ENCODE measurements at regions not wholly inside any gene's neighbourhood (a gene's known extent, or its start where the extent isn't known, plus 50 kb on each side); places are given as distances from the start of the nearest gene placed in this dataset.

DNA sequence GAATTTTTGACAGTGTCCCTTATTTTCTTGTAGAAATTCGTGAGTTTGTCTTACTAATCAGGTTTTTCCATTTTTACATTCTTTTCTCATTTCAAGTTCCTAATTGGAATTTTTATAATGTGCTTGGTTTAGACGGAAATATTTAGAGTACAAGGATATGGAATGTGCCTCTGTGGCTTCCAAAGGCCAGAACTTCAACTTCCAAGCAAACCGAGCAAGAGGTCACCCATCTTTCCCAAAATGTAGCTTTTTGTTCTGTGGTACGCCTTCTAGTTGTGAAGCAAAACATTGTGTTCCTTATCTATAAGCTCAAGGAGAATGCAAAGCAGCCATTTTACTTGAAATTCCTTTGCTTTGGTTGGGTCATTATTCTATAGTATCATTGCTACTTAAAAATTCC is 212.8 kb upstream of the PACRGL start:
- H3K4me3 Mint-ChIP-seq (ENCODE audit: low read depth), result no peak overlapping the region
- peaks cover 10% of the 10 kb centered on the region for H3K4me1 Mint-ChIP-seq (ENCODE audit: low read depth)
- TF ChIP-seq, protein P1, sequence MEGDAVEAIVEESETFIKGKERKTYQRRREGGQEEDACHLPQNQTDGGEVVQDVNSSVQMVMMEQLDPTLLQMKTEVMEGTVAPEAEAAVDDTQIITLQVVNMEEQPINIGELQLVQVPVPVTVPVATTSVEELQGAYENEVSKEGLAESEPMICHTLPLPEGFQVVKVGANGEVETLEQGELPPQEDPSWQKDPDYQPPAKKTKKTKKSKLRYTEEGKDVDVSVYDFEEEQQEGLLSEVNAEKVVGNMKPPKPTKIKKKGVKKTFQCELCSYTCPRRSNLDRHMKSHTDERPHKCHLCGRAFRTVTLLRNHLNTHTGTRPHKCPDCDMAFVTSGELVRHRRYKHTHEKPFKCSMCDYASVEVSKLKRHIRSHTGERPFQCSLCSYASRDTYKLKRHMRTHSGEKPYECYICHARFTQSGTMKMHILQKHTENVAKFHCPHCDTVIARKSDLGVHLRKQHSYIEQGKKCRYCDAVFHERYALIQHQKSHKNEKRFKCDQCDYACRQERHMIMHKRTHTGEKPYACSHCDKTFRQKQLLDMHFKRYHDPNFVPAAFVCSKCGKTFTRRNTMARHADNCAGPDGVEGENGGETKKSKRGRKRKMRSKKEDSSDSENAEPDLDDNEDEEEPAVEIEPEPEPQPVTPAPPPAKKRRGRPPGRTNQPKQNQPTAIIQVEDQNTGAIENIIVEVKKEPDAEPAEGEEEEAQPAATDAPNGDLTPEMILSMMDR (IDR thresholded peaks at IDR 0.05; ENCODE audit: unreplicated experiment), result no peak
- no peaks in the 10 kb centered on the region for H3K27me3 Mint-ChIP-seq
- H3K9me3 Mint-ChIP-seq (ENCODE audit: low read depth), result no peaks in the 10 kb centered on the region
- DNase-seq (ENCODE audit: low spot score, unreplicated experiment), result no peak
- peaks cover 1% of the 10 kb centered on the region for H3K36me3 Mint-ChIP-seq (ENCODE audit: insufficient read depth)
- H3K27ac Mint-ChIP-seq, result no peak overlapping the region

DNA sequence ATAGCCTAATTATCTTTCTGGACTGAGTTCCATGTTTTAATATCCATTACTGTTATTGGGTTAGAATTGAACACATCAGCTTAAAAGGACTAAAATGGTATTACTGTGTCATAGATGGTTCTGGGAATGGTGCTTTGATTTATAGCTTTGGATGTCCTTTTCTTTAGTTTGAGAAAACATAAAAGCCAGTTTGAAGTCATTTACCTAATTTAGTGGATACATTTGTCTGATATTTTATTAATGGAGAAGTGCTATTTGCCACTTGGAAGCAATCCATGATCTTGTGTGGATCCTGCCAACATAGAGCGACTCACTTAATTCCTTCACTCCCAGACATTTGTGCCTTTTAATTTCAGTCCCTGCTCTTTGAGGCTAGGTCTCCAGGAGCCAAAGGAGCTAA is 212.4 kb upstream of the PACRGL start:
- Mint-ChIP-seq H3K36me3 (ENCODE audit: insufficient read depth) (peaks cover 1% of the 10 kb centered on the region), H3K4me1 (ENCODE audit: low read depth) (peaks cover 10% of the 10 kb centered on the region), H3K4me3 (ENCODE audit: low read depth) (no peak overlapping the region), H3K9me3 (ENCODE audit: low read depth) (no peaks in the 10 kb centered on the region), H3K27ac (no peak overlapping the region), H3K27me3 (no peaks in the 10 kb centered on the region)
- TF ChIP-seq, protein P1 (IDR thresholded peaks at IDR 0.05; ENCODE audit: unreplicated experiment), result no peak
- DNase-seq (ENCODE audit: low spot score, unreplicated experiment), result no peak

DNA sequence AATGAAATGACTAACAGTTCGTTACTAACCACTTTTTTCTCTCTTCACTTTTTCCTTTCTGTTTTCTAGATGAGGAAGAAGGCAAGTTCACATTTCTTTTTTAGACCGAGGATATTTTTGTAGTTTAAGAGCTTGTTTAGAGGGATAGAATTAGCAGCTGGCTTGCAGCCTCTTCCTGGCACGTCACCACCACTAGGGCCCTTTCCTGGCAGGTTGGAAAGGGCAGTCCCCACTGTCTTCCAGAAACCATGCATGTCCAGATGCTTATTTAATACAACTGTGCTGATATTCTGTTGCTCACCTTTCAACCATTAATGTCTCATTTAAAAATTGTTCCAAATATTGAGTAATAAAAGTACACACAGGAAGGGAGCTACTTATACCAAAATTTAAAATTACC is 209.5 kb upstream of the PACRGL start:
- Mint-ChIP-seq H3K4me1 (ENCODE audit: low read depth) (peaks cover 26% of the 10 kb centered on the region), H3K27ac (no peak overlapping the region), H3K27me3 (no peaks in the 10 kb centered on the region), H3K9me3 (ENCODE audit: low read depth) (peaks cover 5% of the 10 kb centered on the region), H3K4me3 (ENCODE audit: low read depth) (no peak overlapping the region), H3K36me3 (ENCODE audit: insufficient read depth) (peaks cover 5% of the 10 kb centered on the region)
- no peak for DNase-seq (ENCODE audit: low spot score, unreplicated experiment)
- TF ChIP-seq, protein P1 (IDR thresholded peaks at IDR 0.05; ENCODE audit: unreplicated experiment), result no peak

DNA sequence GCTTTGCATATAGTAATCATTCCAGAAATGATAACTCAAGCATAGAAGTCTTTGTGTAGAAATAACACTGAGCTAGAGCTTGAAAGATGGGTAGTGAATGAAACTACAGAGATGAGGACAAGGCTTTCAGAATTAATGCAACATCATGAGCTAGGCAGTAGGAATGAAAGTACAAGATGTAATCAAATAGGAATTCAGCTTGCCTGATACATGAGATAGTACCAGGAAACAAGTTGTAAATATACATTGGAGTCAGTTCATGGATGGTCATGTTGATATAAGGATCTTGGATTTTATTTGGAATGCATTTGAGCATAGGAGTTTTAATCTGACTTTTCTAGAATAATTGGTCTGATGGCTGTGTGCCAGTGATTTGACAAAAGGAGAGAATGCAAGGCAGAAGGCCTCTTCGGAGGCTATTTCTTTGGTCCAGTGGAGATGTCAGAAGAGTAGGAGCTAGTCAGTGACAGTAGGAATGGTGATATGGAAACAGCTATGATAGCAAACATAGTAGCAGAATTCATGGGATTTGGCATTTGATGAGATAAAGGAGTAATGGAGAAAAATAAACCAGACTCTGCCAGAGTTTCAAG is 206.4 kb upstream of the PACRGL start:
- TF ChIP-seq, protein P1 (IDR thresholded peaks at IDR 0.05; ENCODE audit: unreplicated experiment), result no peak
- peaks cover 5% of the 10 kb centered on the region for H3K9me3 Mint-ChIP-seq (ENCODE audit: low read depth)
- peaks cover 4% of the 10 kb centered on the region for H3K36me3 Mint-ChIP-seq (ENCODE audit: insufficient read depth)
- no peak for DNase-seq (ENCODE audit: low spot score, unreplicated experiment)
- H3K4me1 Mint-ChIP-seq (ENCODE audit: low read depth), result peaks cover 26% of the 10 kb centered on the region
- H3K27ac Mint-ChIP-seq, result peak overlapping the region; percentile 38
- H3K27me3 Mint-ChIP-seq, result no peaks in the 10 kb centered on the region
- no peak overlapping the region for H3K4me3 Mint-ChIP-seq (ENCODE audit: low read depth)

DNA sequence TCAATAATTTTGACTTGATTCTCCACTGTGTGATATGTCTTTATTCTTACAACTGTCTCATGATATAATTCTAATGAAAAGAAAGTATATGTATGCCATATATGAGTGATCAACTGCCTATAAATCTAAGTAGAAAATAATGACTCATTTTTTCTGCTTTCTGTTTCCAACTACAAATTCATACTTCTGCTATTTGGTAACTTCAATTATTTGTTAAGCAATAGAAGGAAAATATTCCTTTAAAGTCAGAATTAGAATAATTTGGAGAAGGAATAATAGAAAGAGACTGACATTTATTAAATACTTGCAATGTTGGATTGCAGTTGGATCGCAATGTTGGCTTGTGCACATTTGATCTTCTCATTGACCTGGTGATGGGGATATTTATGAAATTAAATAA is 204.2 kb upstream of the PACRGL start:
- peaks cover 4% of the 10 kb centered on the region for H3K36me3 Mint-ChIP-seq (ENCODE audit: insufficient read depth)
- H3K9me3 Mint-ChIP-seq (ENCODE audit: low read depth), result peaks cover 5% of the 10 kb centered on the region
- no peak overlapping the region for H3K27ac Mint-ChIP-seq
- H3K4me1 Mint-ChIP-seq (ENCODE audit: low read depth), result peaks cover 26% of the 10 kb centered on the region
- DNase-seq (ENCODE audit: low spot score, unreplicated experiment), result no peak
- no peak overlapping the region for H3K4me3 Mint-ChIP-seq (ENCODE audit: low read depth)
- H3K27me3 Mint-ChIP-seq, result no peaks in the 10 kb centered on the region
- TF ChIP-seq, protein P1 (IDR thresholded peaks at IDR 0.05; ENCODE audit: unreplicated experiment), result no peak

Data from progenitor cell of endocrine pancreas (in vitro differentiated cells).